HL-60 (cell line): ENCODE measurements at regions not wholly inside any gene's neighbourhood (a gene's known extent, or its start where the extent isn't known, plus 50 kb on each side); places are given as distances from the start of the nearest gene placed in this dataset.

Experiments
- DNase-seq, 2 experiments: peaks; one replicate each; pipeline ENCODE4 v3.0.0-alpha.2; 2010 to 2020; ENCODE audit warnings: low read depth in 1 of 2, low spot score in 1 of 2
- H3K27ac ChIP-seq: fragments of 250-450 bp; sonication (Bioruptor Pico); replicated peaks from 2 replicates; pipeline ENCODE4 v1.5.1; 2020; ENCODE audit warnings: mild to moderate bottlenecking, moderate library complexity
- H3K27me3 ChIP-seq: fragments of 250-450 bp; sonication (Bioruptor Pico); 2 replicates; pipeline ENCODE4 v1.5.1; 2021; ENCODE audit warnings: mild to moderate bottlenecking, moderate library complexity; ENCODE audit not compliant: insufficient read depth, poor library complexity, severe bottlenecking
- H3K4me3 ChIP-seq: replicated peaks from 2 replicates; pipeline ENCODE4 v1.5.1; 2011; ENCODE audit warnings: mild to moderate bottlenecking, control low read depth, low read length; ENCODE audit not compliant: insufficient read depth
- CTCF ChIP-seq: IDR thresholded peaks from one replicate; pipeline ENCODE4 v1.5.1; 2011; ENCODE audit warnings: low read length, control low read depth, inconsistent platforms; ENCODE audit not compliant: insufficient read depth
- GABPA ChIP-seq: IDR thresholded peaks from 2 replicates; pipeline ENCODE4 v1.6.1; 2012; ENCODE audit warnings: low read depth
- POLR2AphosphoS5 ChIP-seq: IDR thresholded peaks from 2 replicates; pipeline ENCODE4 v1.6.1; 2012; ENCODE audit warnings: low read depth
- REST ChIP-seq: IDR thresholded peaks from 2 replicates; pipeline ENCODE4 v1.6.1; 2012; ENCODE audit warnings: low read depth; ENCODE audit not compliant: insufficient replicate concordance
- SPI1 ChIP-seq: IDR thresholded peaks from 2 replicates; pipeline ENCODE4 v1.6.1; 2012; ENCODE audit warnings: low read depth, mild to moderate bottlenecking, borderline replicate concordance

GRCh38 chr15:97141360-97141759, 810.9 kb downstream of the NR2F2 start:
- TF ChIP-seq REST, result no peak
- no peak for TF ChIP-seq POLR2AphosphoS5
- TF ChIP-seq GABPA, result no peak
- no peak for TF ChIP-seq CTCF
- no peak for TF ChIP-seq SPI1
- Histone ChIP-seq H3K27me3 (no peaks in the 10 kb centered on the region), H3K4me3 (no peak overlapping the region), H3K27ac (no peak overlapping the region)
- no peak for DNase-seq

GRCh38 chr15:97141871-97142270, 811.4 kb downstream of the NR2F2 start:
- TF ChIP-seq POLR2AphosphoS5 (no peak), CTCF (no peak), GABPA (no peak), SPI1 (no peak), REST (no peak)
- no peak overlapping the region for H3K27ac ChIP-seq
- DNase-seq, result no peak

GRCh38 chr15:97143592-97144376, 813.3 kb downstream of the NR2F2 start:
- DNase-seq, result no peak
- H3K27ac ChIP-seq, result no peak overlapping the region
- no peak overlapping the region for H3K4me3 ChIP-seq
- H3K27me3 ChIP-seq, result no peaks in the 10 kb centered on the region
- TF ChIP-seq GABPA, result no peak
- no peak for TF ChIP-seq CTCF
- no peak for TF ChIP-seq REST
- TF ChIP-seq SPI1, result no peak
- TF ChIP-seq POLR2AphosphoS5, result no peak

More at GRCh38 chr15:97141871-97142270, 811.4 kb downstream of the NR2F2 start:
- H3K4me3 ChIP-seq, result no peak overlapping the region
- no peaks in the 10 kb centered on the region for H3K27me3 ChIP-seq
